ENCODE measurements at regions not wholly inside any gene's neighbourhood (a gene's known extent, or its start where the extent isn't known, plus 50 kb on each side); places are given as distances from the start of the nearest gene placed in this dataset.
"Not testable (repeated sequence)": the region's sequence is repeated elsewhere in the genome, so short reads cannot be mapped to it uniquely, and the experiment has no call there.

DNA sequence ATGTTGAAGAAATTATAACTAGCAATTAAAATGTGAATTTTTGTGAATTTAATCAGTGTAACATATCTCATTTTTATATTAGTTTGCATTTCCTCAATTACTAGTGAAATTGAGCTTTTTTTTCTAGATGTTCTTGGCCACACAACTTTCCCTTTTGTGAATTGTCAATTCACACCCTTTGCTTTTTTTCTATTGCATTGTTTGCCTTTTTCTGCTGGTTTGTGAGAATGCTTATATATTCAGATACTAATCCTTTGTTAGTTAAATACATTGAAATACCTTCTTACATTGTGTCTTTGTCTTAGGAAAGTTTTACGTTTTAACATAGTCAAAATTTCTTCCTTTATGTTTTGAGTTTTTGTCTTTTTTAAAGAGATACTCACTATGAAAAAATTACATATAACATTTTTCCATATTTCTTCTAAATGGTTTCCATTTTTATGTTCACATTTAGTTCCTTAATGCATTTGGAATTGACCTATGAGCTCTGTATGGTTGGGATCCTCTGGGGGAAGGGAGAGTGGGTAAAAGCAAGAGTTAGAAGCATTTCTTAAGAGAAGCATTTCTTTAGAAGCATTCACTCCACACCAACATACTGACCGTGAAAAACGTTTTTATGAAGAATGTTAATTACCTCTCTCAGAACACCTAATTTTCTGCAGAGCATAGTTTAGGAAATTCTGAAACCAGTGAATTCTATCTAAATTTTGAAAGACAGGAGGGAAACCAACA is 126.0 kb downstream of the CAPZA3 start:
- Mint-ChIP-seq H3K4me3 (no peak overlapping the region), H3K27ac (no peak overlapping the region), H3K27me3 (peaks cover 6% of the 10 kb centered on the region), H3K36me3 (no peaks in the 10 kb centered on the region), H3K4me1 (no peaks in the 10 kb centered on the region), H3K9me3 (no peaks in the 10 kb centered on the region)
- DNase-seq: no peak

DNA sequence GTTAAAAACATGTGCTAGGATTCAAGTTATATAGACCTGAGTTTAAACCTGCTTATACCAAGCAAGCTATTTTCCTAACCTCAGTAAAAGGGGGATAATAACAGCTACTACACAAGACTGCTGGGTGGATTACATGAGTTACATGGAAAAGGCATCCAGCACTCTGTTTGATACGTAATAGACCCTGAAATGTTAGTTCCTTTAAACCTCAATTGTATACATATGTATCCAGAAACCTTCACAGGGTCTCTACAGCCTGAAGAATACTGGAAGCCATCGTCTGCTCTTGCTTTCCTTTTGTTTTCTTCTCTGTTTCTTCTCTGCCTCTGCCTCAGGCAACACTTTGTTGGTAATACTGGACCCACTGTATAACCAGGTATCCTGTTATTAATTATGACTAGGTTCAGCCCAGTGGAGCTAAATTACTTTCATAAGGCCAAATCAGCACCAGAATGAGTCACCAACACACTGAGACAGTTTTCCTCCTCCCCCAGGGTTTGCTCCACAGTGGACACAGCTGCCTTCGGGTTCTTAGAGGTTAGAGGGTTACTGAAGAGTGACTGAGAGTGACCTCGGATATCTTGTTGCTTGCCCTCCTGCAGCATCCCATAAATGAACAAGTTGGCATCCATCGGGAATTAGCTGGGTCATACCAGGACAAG is 127.1 kb downstream of the CAPZA3 start:
- no peaks in the 10 kb centered on the region for H3K9me3 Mint-ChIP-seq
- no peak overlapping the region for H3K27ac Mint-ChIP-seq
- no peaks in the 10 kb centered on the region for H3K4me1 Mint-ChIP-seq
- H3K27me3 Mint-ChIP-seq: peaks cover 6% of the 10 kb centered on the region
- DNase-seq: no peak
- H3K36me3 Mint-ChIP-seq: no peaks in the 10 kb centered on the region
- H3K4me3 Mint-ChIP-seq: no peak overlapping the region

DNA sequence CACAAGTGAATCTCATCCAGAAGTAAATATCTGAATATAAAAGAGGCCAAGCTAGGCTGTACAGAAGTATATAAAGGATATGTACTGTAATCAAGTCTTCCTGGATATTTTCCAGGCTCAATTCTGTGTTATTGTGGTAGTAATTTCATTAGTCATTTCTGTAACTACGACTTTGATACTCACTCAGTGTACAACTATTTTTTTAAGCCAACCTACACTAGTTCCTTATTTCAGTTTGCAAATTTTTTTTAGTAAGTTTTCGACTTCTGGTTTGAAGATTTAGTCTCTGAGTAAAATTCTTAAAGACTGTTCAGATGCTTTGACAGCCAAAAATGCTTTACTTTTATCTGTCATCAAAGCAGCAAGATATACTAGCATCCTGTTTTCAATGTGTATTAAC is 130.8 kb downstream of the CAPZA3 start:
- H3K27me3 Mint-ChIP-seq: peaks cover 6% of the 10 kb centered on the region
- H3K9me3 Mint-ChIP-seq: peaks cover 2% of the 10 kb centered on the region
- no peak for DNase-seq
- H3K4me3 Mint-ChIP-seq: no peak overlapping the region
- H3K36me3 Mint-ChIP-seq: no peaks in the 10 kb centered on the region
- no peak overlapping the region for H3K27ac Mint-ChIP-seq
- H3K4me1 Mint-ChIP-seq: peaks cover 2% of the 10 kb centered on the region

DNA sequence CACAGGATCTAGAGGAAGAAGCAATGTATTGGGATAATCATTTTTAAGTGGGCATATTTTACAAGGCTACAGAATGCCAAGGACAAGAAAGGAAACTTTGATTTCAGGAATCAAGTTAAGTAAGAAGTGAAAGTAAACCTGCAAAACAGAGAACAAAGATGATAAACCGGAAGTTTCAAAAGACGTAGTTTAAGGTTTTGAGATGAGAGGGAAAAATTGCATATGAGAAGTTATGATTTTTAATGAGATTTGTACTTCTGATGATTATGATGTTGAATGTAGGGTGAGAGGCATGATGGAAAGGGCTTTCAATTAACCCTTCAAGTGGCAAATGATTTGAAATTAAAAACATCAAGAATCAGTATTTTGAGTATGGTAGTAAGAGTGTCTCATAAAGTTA is 134.9 kb downstream of the CAPZA3 start:
- Mint-ChIP-seq H3K27ac (no peak overlapping the region), H3K27me3 (no peaks in the 10 kb centered on the region), H3K4me3 (no peak overlapping the region), H3K36me3 (no peaks in the 10 kb centered on the region), H3K9me3 (peaks cover 2% of the 10 kb centered on the region), H3K4me1 (peaks cover 2% of the 10 kb centered on the region)
- no peak for DNase-seq

DNA sequence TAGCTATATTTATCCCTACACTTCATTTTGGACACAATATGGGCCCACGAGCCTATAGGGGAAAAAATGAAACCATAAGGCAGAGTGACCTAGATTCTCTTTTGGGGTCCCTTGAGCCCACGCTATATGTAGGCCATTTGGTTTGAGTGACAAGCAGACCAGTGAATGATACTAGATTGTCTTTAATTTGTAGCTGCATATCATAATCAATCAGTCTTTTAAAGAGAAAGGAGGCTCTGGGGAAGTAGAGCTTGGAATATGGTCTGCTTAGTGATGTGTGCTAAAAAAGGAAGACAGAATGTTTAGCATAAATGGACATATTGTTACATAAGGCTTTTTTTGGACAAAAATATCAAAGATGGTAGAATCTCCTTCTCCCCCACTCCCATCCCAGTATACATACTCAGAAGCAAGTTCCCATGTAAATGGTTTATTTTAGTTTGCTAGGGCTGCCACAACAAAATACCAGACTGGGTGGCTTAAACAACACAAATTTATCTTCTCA is 140.8 kb downstream of the CAPZA3 start:
- Mint-ChIP-seq H3K27me3 (peaks cover 3% of the 10 kb centered on the region), H3K4me3 (no peak overlapping the region), H3K27ac (no peak overlapping the region), H3K4me1 (no peaks in the 10 kb centered on the region), H3K36me3 (no peaks in the 10 kb centered on the region), H3K9me3 (no peaks in the 10 kb centered on the region)
- DNase-seq: no peak

DNA sequence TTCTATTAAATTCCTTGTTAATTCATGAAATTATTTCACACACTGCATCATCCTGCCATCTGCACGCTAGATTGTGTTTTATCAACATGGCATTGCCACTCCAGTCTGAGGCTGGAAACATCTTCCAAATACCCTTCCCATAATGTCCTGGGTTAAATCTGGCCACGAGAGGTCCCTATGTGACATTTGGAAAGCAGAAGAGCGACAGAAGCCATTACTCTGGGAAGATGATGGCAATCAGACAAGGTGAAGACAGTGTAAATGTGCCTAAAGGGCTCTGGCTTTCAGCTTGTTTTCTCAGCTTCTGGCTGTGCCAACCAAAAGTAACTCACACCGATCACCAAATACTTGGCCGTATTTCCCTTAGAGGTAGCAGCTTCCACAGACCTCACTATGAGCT is 144.8 kb downstream of the CAPZA3 start:
- Mint-ChIP-seq H3K4me1 (no peaks in the 10 kb centered on the region), H3K27ac (no peak overlapping the region), H3K36me3 (no peaks in the 10 kb centered on the region), H3K9me3 (no peaks in the 10 kb centered on the region), H3K4me3 (no peak overlapping the region), H3K27me3 (peaks cover 5% of the 10 kb centered on the region)
- DNase-seq: no peak

DNA sequence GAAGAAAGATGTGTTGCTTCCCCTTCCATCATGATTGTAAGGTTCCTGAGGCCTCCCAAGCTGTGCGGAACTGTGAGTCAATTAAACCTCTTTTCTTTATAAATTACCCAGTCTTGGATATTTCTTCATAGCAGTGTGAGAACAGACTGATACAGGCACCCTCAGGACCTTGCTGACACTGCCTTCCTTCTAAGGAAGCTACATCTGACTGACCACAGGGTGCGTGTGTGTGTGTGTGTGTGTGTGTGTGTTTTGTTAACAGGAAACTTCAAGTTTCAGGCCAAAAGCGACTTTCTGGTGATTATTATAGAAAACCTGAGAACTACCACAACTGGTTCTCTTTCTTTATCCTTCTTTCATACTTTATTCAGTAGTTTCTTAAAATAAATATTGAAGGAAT is 149.0 kb downstream of the CAPZA3 start:
- Mint-ChIP-seq H3K4me3 (no peak overlapping the region), H3K27ac (no peak overlapping the region), H3K9me3 (peaks cover 2% of the 10 kb centered on the region), H3K4me1 (no peaks in the 10 kb centered on the region), H3K27me3 (peaks cover 5% of the 10 kb centered on the region), H3K36me3 (no peaks in the 10 kb centered on the region)
- DNase-seq: no peak

DNA sequence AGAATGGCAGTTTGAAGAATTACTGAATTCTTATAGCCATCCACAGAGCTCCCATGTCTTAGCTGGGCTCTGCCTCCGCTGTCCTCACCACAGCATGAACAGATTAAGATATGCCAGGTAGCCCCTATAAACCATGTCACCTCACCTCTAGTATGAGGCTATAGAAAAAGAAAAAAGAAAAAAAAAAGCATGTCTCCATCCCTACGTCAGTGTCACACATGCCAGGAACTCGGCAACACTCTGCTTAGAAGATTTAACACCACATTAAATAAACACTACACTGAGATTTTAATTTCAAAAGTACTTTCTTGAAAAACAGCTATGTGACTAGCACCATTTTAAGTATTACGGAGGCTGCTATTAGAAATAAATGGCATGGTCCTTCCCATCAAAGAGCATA is 149.4 kb downstream of the CAPZA3 start:
- Mint-ChIP-seq H3K9me3 (peaks cover 2% of the 10 kb centered on the region), H3K27ac (no peak overlapping the region), H3K4me1 (no peaks in the 10 kb centered on the region), H3K4me3 (no peak overlapping the region), H3K27me3 (peaks cover 5% of the 10 kb centered on the region), H3K36me3 (no peaks in the 10 kb centered on the region)
- no peak for DNase-seq

DNA sequence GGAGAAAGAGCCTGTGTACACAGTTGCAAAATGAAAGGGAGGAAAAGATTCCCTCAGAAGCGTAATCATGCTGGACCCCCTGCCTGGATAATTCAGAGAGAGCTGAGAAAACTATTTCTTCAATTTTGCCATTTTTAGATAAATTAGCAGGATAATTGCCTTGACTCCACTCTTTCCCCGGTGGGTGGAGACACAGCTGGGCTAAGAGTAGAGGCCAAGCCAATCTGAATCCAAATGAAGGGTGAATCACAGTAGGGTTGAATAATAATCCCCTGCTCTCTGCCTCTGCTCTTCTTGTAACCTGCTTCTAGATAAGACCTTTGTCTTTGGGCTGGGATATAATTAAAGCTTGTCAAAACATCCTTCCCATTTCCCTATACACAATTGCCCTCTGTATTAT is 150.1 kb downstream of the CAPZA3 start:
- H3K36me3 Mint-ChIP-seq: no peaks in the 10 kb centered on the region
- no peak overlapping the region for H3K4me3 Mint-ChIP-seq
- no peaks in the 10 kb centered on the region for H3K4me1 Mint-ChIP-seq
- peaks cover 5% of the 10 kb centered on the region for H3K27me3 Mint-ChIP-seq
- no peak overlapping the region for H3K27ac Mint-ChIP-seq
- DNase-seq: no peak
- H3K9me3 Mint-ChIP-seq: peaks cover 2% of the 10 kb centered on the region

DNA sequence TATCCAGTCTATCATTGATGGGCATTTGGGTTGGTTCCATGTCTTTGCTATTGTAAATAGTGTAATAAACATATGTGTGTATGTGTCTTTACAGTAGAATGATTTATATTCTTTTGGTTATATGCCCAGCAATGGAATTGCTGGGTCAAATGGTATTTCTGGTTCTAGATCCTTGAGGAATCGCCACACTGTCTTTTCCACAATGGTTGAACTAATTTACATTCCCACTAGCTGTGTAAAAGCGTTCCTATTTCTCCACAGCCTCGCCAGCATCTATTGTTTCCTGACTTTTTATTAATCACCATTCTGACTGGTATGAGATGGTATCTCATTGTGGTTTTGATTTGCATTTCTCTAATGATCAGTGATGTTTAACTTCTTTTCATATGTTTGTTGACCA is 152.7 kb downstream of the CAPZA3 start:
- DNase-seq, H3K36me3 Mint-ChIP-seq, H3K9me3 Mint-ChIP-seq, H3K4me3 Mint-ChIP-seq, H3K4me1 Mint-ChIP-seq, H3K27ac Mint-ChIP-seq: not testable (repeated sequence)
- peaks cover 10% of the 10 kb centered on the region for H3K27me3 Mint-ChIP-seq

DNA sequence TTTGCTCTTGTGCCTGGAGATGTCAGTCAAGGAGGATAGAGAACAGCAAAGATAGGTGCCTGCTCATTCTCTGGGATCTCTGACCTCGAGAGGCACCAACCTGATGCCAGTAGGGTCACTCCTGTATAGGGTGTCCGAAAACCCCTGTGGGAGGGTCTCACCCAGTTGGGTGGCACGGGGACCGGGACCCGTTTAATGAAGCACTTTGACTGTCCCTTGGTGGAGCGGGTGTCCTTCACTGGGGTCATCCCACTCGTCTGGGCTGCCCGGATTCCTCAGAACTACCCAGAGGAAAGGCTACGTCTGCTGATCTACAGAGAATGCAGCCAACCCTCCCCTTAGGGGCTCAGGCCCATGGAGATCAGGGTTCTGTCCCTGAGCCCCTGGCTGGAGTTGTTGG is 157.6 kb downstream of the CAPZA3 start:
- DNase-seq: no peak
- Mint-ChIP-seq H3K4me1 (no peaks in the 10 kb centered on the region), H3K27me3 (peaks cover 5% of the 10 kb centered on the region), H3K9me3 (peaks cover 2% of the 10 kb centered on the region), H3K4me3 (no peak overlapping the region), H3K27ac (no peak overlapping the region), H3K36me3 (no peaks in the 10 kb centered on the region)

DNA sequence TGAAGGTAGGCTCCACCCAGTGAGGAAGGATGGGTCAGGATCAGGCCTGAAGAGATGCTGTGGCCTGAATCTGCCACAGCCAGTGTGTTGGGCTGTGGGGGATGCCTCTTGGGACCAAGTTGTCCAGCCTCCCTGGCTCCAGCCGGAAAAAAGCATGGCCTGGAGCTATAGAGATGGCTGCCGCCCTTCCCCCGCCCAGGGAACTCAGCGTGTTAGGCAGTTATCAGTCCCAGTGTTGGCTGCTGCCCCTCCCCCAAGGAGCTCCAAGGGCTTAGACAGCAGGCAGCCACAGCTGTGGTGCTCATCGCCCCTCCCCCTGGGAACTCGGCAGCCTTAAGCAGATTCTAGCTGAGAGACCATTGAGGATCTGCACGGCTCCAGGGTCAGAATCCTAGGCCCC is 158.0 kb downstream of the CAPZA3 start:
- no peak for DNase-seq
- H3K4me1 Mint-ChIP-seq: no peaks in the 10 kb centered on the region
- H3K4me3 Mint-ChIP-seq: no peak overlapping the region
- no peak overlapping the region for H3K27ac Mint-ChIP-seq
- H3K36me3 Mint-ChIP-seq: no peaks in the 10 kb centered on the region
- peaks cover 5% of the 10 kb centered on the region for H3K27me3 Mint-ChIP-seq
- peaks cover 2% of the 10 kb centered on the region for H3K9me3 Mint-ChIP-seq

DNA sequence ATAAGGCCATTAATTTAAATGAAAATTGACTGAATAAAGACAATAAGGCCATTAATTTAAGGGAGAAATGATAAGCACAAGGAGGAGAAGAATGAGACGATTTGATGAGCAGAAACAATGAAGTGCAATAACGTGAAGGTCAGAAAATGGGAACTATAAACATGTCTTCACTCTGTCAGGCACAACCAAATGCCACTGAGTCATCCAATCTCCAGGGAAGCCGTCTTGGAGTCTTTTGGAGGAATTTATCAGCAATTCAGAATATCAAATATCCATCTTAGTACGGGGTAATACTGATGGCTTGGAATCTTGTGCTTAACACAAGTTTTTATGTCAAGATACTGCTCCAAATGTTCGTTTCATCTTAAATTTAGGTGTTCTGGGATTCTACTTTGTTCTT is 159.9 kb downstream of the CAPZA3 start:
- no peaks in the 10 kb centered on the region for H3K4me1 Mint-ChIP-seq
- no peaks in the 10 kb centered on the region for H3K9me3 Mint-ChIP-seq
- no peak overlapping the region for H3K27ac Mint-ChIP-seq

DNA sequence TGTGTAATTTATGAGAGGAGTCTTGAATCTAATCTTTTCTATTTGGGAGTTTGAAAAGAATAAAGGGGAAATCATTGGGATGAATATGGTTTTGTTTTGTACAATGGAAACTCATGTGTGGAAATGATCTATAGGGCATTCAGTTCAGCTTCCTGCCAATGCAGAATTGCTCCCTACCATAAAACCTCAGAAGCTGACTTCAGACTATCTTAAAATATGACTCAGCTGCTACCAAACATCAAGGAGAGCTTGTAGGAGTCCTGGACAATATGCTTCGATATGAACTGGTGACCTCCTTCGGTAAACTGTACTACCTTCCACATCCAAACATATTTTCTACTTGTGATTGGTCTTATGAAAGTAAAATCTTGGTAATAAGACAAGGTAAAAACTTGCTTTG is 160.6 kb downstream of the CAPZA3 start:
- Mint-ChIP-seq H3K27ac (no peak overlapping the region), H3K9me3 (no peaks in the 10 kb centered on the region), H3K27me3 (peaks cover 5% of the 10 kb centered on the region), H3K4me1 (no peaks in the 10 kb centered on the region), H3K4me3 (no peak overlapping the region), H3K36me3 (no peaks in the 10 kb centered on the region)
- no peak for DNase-seq

More for the DNA sequence above, 159.9 kb downstream of the CAPZA3 start:
- Mint-ChIP-seq H3K4me3 (no peak overlapping the region), H3K27me3 (peaks cover 5% of the 10 kb centered on the region), H3K36me3 (no peaks in the 10 kb centered on the region)
- no peak for DNase-seq

DNA sequence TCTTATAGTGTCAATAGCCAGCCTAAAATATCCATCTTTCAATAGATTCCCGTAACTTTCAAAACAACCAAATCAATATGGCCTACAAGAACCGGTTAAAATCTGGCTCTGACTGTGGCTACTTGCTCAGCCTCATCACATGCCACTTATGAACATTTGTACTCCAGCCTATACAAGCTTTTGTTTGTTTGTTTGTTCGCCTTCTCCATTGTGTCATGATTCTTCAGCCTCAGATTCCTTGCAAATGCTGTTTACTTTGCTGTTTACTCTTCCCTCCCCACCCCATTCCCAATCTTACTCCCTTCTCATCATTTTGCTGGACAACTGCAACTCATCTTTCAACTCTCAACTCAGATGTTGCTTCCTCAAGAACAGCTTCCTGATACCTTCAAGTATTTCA is 161.2 kb downstream of the CAPZA3 start:
- H3K4me1 Mint-ChIP-seq: no peaks in the 10 kb centered on the region
- H3K9me3 Mint-ChIP-seq: no peaks in the 10 kb centered on the region
- no peaks in the 10 kb centered on the region for H3K36me3 Mint-ChIP-seq
- DNase-seq: no peak
- no peak overlapping the region for H3K4me3 Mint-ChIP-seq
- H3K27ac Mint-ChIP-seq: no peak overlapping the region
- H3K27me3 Mint-ChIP-seq: peaks cover 5% of the 10 kb centered on the region

Data from activated naive CD8-positive, alpha-beta T cell treated with anti-CD3 and anti-CD28 coated beads for 36 hours (primary cell).